HG03135 (cell line): ENCODE measurements at regions not wholly inside any gene's neighbourhood (a gene's known extent, or its start where the extent isn't known, plus 50 kb on each side); places are given as distances from the start of the nearest gene placed in this dataset.
"Not testable (repeated sequence)": the region's sequence is repeated elsewhere in the genome, so short reads cannot be mapped to it uniquely, and the experiment has no call there.

Experiments
- ATAC-seq: cut with Tn5 transposase; IDR thresholded peaks from one replicate; pipeline ENCODE4 v1.9.1; 2021; ENCODE audit warnings: mild to moderate bottlenecking, moderate library complexity; ENCODE audit not compliant: unreplicated experiment

DNA sequence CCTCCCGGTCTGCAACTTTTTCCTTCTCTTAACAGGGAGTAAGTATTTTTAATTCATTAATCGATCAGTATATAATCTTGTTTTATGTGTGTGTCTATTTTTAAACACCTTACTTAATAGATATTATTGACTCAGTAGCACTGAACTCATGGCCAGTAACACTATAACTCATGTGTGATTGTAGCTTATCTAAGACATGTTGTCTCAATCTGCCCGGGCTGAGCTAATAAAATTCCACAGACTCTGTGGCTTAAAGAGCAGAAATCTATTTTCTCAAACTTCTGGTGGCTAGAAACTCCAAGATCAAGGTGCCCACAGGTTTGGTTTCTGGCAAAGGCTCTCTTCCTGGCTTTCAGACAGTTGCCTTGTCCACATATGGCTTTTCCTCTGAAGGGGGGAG, 68.8 kb upstream of the TNFAIP3 start:
- ATAC-seq: no peak

DNA sequence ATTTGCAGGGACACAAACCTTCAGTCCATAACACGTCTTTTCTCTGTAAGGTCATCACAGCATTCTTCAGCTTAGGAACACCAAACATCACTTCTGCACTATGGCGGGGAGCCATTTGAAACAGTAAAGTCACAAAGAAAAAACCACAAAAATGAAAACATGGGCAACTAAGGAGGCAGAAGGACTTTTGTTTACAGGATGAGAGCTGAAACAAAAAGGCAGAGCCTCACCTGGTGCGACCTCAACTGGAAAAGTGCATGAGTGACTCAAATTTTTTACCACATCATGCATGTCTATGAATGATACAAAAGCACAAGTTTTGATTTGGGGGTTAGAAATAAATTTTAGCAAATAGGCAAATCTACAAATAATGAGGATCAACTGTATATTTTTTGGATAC, 68.2 kb upstream of the TNFAIP3 start:
- ATAC-seq: no peak

DNA sequence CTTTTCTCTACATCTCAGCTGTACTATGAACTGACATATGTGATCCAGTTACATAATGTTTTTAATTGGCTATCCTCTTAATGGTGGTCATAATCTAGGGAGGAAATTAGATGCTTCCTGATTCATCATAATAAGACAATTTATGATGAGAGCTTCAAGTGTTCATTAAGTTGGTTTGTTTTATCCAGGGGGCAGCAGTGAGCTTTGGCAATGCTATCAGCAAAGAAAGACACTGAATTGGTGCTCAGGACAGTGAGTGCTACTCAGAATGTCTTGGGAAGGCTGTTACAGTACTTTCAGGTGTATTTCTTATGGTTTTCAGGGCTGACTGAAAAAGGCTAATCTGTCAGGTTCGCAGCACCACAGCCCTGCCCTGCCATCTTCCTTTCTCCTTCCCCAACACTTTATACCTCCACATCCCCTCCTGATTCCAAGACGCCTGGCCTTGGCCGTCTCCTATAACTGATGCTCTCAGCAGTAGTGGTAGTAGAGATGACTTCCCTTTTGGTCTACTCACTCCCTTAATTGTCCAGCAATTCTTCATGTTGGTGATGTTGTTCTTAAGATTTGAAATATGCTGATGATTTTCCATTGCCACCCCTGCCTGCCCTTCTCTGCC, 67.0 kb upstream of the TNFAIP3 start:
- ATAC-seq: no peak

DNA sequence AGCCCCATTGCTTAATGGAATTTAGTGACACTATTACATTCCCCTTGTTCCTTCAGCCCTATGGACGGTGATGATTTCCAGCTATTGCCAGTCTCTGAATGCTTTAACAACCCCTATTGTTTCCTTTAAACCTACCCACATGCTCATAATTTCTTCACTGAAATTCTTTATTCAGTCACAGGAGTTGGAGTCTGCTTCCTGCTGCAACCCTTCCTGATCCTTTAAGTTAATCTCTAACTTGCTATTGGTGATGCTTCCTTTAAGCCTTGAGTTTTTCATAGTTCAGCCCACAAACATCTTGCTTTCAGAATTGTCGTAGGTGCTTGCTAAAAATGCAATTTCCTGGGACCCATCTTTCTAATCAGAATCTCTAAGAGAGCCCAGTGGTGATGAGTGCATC, 66.3 kb upstream of the TNFAIP3 start:
- ATAC-seq: no peak

DNA sequence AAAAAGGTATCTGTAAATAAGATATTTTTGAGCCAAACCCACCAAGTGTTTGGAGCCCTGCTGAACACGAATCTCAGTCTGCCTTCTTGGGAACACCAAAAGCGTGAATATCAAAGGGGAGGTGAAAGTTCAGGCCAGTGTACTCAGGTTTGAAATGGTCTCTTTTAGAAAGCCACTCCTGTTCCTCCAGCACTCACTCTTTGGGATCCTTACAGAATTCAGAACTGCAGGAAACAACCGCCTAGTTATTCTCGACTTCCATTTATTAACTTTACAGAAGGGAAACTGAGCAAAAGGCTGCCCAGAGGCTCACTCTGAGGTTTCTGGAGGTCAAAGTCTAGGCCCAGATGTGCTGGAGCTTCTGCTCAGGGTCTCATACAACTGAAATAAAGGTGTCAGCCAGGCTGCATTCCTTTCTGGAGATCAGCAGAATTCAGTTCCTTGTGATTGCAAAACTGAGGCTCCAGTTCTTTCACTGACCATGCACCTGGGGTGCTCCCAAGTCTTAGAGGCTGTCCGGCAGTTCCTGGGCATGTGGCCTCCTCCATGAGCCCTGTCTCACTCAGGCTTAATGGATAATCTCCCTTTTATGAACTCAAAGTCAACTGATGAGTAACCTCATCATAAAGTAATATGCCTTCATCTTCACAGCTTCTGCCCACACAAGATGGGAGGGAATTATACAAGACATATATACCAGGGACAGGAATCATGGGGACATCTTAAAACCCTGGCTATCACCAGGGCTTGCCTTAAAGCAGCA, 65.5 kb upstream of the TNFAIP3 start:
- ATAC-seq: no peak

DNA sequence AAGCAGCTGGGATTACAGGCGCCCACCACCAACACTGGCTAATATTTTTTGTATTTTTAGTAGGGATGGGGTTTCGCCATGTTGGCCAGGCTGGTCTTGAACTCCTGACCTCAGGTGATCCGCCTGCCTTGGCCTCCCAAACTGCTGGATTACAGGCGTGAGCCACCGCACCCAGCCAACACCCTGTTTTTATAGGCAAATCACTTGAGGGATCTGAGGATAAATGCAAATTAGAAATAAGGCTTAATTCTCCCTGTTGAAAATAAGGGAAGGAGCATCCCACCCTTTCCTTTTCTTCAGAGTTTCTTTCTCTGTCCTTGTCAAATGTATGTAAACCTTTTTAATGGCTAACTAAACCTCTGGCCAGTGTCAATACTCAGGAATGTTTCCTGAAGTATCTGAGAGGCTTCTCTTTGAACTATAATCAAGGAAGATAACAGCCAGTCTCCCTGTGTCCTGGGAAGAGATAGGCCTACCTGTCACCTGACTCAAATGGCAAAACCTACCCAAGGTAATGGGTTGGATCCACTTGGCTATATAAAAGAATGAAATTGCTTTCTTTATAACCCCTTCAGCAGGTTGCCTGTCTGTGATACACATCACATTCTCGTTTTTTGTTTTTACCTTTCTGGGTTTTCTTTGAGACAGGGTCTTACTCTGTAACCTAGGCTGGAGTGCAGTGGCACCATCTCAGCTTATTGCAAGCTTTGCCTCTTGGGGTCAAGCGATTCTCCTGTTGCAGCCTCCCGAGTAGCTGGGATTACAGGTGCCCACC, 64.5 kb upstream of the TNFAIP3 start:
- no peak for ATAC-seq

DNA sequence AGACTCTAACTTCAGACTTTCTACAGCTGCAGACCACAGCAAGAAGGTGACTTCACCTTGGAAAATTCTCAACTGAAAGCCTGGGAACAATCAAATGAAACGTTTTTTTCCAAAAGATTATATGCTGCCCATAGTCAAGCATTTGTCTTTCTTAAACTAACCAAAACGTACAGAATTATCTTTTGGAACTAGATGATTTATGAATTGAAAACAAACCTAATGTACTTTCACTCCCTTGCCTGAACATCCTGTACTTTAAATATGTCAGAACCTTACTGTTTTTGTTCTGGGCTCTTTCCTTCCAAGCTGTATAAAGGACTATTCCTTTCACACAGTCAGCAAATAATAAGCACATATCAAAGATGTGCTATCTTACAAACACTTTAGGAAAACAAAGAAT, 62.4 kb upstream of the TNFAIP3 start:
- no peak for ATAC-seq

DNA sequence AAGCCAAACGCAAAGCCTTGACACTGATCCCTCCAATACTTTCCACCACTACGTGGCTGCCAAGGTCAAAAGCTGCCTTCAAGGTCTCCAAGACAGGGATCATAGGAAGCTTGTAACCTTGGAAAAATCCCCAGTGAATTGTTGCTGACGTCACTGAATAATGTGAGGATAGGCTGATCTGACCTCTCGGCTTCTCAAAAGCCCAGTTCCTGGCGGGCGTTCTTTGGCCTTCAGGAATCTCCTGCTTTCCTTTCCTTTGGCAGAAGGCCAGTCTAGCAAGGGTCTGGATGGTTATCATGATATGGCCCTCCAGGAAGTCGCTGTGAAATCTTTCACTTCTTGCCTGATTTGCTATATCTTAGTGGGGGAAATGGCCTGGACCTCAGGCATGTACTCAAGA, 61.4 kb upstream of the TNFAIP3 start:
- no peak for ATAC-seq

DNA sequence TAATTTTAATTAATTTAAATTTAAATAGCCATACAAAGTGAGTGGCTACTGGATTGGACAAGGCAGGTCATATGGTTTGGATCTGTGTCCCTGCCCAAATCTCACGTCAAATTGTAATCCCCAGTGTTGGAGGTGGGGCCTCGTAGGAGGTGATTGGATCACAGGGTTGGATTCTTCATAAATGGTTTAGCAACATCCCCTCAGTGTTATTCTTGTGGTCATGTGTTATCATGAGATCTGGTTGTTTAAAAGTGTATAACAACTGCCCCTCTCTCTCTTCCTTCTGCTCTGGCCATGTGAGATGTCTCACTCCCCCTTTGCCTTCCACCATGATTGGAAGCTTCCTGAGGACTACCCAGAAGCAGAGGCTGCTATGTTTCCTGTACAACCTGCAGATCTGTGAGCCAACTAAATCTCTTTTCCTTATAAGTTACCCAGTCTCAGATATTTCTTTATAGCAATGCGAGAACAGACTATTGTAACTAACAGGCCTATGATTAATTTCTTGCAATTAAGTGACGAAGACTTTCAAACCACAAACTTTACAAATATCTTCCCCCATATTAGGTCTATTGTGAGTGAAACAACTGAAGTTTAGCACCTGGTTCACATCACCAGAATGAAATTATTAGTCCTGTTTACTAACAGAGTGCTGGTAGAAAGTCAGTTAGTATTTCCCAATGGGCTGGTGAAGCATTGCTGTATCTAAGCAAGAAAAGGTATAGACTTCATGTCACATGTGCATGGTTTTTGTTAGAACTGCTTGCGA, 60.0 kb upstream of the TNFAIP3 start:
- ATAC-seq: no peak

DNA sequence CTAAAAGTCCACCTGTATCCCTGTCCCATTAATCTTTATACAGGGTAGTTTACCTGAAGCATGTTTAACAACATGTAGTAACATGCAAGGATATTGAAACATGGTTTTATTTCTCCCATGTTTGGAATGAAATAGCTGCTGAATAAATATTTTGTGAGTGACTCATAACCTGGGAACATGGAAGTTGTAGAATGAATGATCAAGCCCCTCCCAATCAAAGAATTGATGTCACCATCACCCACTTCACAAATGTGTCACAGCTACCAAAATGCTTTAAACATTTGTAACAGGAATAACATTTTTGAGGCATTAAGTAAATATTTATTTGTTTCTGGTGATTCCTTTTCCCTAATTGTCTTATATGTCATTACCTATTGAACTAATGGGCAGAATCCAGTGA, 58.9 kb upstream of the TNFAIP3 start:
- no peak for ATAC-seq

DNA sequence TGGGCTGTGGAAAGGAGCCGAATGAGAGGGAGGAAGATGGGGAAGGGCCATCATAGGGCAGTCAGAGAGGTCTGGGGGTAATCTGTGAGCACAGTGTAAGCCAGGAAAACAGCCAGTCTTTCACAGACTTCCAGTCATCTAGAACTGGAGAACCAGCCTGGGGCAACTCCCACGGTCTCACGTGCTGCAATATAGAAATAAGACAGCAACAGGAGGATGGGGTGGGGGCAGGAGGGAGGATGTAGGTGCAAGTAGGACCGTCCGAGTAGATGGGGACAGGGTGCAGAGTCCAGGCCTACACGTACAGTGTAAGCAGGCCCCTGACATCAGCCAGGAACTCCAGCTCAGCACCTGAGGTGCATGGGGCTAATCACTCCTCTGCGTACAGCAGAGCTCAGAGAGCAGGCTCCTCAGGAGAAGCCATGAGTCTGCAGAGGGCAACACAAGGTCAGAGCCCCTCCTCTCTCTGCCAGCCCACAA, 58.2 kb upstream of the TNFAIP3 start:
- ATAC-seq: no peak

DNA sequence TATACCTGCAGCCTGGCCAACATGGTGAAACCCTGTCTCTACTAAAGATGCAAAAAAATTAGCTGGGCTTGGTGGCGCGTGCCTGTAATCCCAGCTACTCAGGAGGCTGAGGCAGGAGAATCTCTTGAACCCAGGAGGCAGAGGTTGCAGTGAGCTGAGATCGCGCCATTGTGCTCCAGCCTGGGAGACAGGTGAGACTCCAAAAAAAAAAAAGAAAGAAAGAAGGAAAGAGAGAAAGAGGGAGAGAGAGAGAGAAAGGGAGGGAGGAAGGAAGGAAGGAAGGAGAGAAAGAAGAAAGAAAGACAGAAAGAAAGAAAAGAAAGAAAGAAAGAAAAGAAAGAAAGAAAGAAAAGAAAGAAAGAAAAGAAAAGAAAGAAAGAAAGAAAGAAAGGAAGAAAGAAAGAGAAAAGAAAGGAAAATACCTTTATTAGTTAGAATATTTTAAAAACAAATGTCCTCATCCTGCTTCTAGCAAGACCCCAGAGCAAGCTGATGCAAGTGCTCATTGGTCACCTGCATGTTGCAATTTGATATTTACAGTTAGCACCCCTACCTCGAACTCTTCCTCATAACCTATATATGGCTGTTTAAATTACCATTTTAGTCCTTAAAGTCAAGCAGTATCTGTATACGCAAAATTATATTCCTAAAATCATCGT, 57.0 kb upstream of the TNFAIP3 start:
- not testable (repeated sequence) for ATAC-seq

DNA sequence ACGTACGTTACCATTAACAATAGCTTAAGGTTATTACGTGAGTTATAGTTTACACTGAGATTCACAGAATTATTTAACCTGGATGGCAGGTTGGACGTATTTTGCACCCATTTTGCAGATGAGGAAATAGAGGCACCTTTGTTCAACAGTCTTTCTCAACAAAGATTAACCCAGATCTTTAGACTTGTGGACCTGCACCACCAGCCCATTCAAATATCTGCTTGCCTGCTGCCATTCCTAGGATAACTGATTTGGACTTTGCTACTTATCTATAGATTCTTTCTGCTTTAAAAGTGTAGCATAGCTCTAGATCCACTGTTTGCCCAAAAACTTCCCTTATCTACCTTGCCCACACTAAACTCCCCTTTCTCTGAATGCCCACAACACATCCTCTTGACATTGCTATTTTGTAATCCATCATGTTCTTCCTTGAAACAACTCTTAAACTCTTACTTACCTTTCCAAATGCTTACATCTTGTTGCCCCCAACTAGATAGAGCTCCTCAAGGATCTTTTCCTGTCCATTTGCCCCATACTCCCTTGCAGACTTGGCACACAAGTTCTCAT, 56.4 kb upstream of the TNFAIP3 start:
- ATAC-seq: no peak

DNA sequence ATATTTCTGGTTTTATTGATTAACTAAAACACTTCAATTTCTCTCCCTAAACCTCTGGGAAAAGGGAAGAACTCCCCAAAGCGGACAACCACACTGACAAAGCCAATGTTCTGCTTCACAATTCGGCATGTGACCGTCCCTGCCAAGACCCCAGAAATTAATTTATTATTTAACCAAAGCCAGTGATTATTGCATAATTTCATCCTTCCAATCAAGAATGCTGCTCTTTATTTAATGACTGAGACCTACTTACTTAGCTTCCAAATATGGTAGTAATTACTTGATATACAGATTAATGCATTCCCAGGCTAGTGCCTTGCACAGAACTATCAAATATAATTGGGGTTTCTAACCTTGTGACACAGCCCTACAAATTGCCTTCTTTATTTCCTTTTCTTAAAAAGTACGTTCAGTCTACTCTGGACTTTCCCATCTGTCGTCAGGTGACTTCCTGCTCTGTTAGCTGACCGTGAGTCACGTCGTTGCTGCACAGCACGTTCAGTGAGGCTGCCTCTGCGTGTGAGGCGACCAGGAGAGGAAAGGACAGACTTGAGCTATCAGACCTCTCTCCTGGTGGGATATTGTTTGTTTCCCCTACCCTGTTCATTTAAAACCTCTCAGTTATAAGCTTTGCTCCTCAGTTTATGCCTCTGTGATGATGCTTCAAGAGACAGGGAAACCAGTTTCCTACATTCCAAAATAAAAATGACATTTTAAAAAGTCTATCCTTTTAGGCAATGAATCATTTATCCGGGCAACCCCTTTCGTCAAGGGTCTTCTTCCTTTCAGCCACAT, 55.7 kb upstream of the TNFAIP3 start:
- peak; percentile 96 for ATAC-seq

DNA sequence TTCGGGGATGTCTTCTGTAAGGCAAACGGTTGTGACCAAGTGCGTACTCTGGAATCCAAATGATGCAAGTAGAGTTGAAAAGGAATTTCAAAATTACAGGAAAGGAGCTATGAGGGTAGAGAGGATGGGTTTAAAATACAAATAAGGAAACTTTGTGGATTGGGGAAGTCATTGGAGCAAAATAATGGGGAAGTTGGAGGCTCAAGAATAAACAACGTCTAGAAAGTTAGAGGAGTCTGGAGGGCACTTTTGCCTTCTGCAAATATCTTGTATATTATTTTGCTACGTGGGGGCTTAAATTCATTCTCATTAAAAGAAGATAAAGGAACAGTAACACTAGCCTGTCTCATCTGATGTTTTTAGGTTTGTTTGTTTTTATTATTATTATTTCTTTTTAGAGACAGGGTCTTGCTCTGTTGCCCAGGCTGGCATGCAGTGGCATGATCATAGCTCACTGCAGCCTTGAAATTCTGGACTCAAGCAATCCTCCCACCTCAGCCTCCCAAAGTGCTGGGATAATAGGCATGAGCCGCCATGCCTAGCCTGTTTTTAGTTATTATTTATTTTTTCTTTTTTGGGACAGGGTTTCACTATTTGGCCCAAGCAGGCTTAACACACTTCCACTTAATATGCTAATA, 55.0 kb upstream of the TNFAIP3 start:
- ATAC-seq: no peak

DNA sequence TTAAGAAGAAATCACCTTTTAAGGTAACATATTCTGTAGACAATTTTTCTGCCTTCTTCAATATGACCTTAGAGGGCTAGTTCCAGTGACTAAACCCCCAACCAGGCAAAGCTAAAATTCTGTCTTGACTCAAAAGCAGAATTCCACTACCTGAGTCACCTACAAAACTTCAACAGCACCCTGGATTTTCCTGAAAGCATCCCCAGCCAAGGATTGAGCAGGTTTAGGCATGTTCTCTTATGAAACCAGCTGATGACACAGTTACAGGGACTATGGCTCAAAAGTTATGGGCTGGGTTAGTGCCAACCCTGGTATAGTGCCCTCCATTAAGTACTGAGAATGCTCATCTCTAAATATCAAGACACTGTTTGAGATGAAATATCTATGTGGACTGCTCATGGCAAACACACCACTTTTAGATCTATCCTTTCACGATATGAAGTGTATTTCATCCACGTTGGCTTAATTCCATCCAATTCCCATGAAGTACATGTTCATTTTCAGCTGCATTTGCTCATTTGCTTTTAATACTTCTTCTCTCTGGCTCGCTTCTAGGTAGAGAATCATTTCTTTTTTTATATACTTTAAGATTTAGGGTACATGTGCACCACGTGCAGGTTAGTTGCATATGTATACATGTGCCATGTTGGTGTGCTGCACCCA, 53.6 kb upstream of the TNFAIP3 start:
- ATAC-seq: no peak

DNA sequence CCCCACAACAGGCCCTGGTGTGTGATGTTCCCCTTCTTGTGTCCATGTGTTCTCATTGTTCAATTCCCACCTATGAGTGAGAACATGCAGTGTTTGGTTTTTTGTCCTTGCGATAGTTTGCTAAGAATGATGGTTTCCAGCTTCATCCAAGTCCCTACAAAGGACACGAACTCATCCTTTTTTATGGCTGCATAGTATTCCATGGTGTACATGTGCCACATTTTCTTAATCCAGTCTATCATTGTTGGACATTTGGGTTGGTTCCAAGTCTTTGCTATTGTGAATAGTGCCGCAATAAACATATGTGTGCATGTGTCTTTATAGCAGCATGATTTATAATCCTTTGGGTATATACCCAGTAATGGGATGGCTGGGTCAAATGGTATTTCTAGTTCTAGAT, 53.0 kb upstream of the TNFAIP3 start:
- not testable (repeated sequence) for ATAC-seq

DNA sequence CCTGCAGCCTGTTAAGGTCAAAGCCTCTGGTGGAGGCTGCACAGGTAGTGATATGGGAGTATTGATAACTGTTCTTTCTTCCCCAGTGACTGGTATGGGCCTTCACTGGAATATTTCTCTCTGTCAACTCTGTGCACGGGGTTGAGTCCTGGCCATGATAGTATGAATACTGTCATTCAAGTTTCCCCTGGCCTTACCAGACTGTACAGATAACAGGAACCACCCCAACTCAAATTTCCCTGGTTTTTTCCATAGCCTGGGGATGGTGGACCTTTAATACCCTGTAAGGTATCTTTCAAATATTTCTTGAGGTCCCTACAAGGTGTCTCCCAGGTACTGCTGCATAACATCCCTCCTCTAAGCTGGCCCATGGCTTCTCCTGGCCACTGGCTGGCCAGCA, 51.4 kb upstream of the TNFAIP3 start:
- ATAC-seq: no peak
